Immature natural killer cell (primary cell): ENCODE measurements at regions not wholly inside any gene's neighbourhood (a gene's known extent, or its start where the extent isn't known, plus 50 kb on each side); places are given as distances from the start of the nearest gene placed in this dataset.

ENCODE experiments used
- DNase-seq, 3 donors: peaks; one replicate each; pipeline ENCODE4 v3.0.0; 2022; ENCODE audit warnings: mixed read lengths in 1 of 3
- H3K27ac Mint-ChIP-seq, 6 donors: one replicate each; pipeline ENCODE4 v1.8.0; 2020; ENCODE audit warnings: mixed read lengths in 6 of 6, mild to moderate bottlenecking in 5 of 6, inconsistent platforms in 4 of 6, moderate library complexity in 3 of 6
- H3K27me3 Mint-ChIP-seq, 3 donors: one replicate each; pipeline ENCODE4 v1.8.0; 2020 to 2021; ENCODE audit warnings: low read depth in 3 of 3, mild to moderate bottlenecking in 3 of 3, mixed read lengths in 3 of 3, moderate library complexity in 3 of 3, inconsistent platforms in 1 of 3
- H3K36me3 Mint-ChIP-seq, 3 donors: one replicate each; pipeline ENCODE4 v1.8.0; 2020; ENCODE audit warnings: mixed read lengths in 3 of 3, inconsistent platforms in 2 of 3, mild to moderate bottlenecking in 2 of 3
- H3K4me1 Mint-ChIP-seq, 2 donors: one replicate each; pipeline ENCODE4 v1.8.0; 2020; ENCODE audit warnings: inconsistent platforms in 2 of 2, mild to moderate bottlenecking in 2 of 2, mixed read lengths in 2 of 2, moderate library complexity in 1 of 2
- H3K4me3 Mint-ChIP-seq, 5 donors: one replicate each; pipeline ENCODE4 v1.8.0; 2020; ENCODE audit warnings: mild to moderate bottlenecking in 5 of 5, mixed read lengths in 5 of 5, inconsistent platforms in 3 of 5, moderate library complexity in 3 of 5
- H3K9me3 Mint-ChIP-seq, 6 donors: one replicate each; pipeline ENCODE4 v1.8.0; 2020; ENCODE audit warnings: mild to moderate bottlenecking in 6 of 6, mixed read lengths in 6 of 6, inconsistent platforms in 4 of 6, moderate library complexity in 3 of 6

GRCh38 chr3:144762091-144762490, 790.5 kb downstream of the DIPK2A start:
- peaks cover 0 to 10% (median 4%) of the 10 kb centered on the region in 6 donors for H3K9me3 Mint-ChIP-seq
- H3K36me3 Mint-ChIP-seq, result no peaks in the 10 kb centered on the region
- no peaks in the 10 kb centered on the region for H3K4me1 Mint-ChIP-seq
- DNase-seq, result no peak
- H3K27ac Mint-ChIP-seq, result no peak overlapping the region
- H3K4me3 Mint-ChIP-seq, result no peak overlapping the region
- H3K27me3 Mint-ChIP-seq, result peaks cover 0 to 3% (median 0%) of the 10 kb centered on the region in 3 donors

DNA sequence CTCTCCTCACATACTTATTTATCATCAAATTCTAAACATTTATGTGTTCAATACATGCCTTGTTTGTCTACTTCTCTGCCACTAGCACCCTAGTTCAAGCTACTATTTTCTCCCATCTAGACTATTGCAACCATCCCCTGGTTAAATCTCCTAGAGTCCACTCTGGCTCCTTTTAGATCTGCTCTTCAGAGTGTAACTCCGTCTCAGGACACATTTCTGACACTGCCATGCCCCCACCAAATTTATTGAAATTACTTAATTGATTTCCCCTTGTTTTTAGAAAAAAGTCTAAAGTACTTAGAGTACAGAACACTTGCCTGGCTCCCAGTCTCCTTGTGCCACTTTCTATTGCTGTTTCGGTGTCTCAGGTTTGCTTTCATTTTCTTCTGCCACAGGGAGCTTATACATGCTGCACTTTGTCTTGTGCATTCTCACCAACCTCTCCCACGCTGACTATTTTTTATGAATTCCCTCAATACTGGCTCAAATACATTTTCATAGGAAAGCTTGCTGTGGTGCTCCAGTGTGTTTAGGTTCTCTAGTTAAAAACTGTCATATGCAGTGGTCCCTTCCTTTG, 792.3 kb downstream of the DIPK2A start:
- Mint-ChIP-seq H3K9me3 (peaks cover 0 to 10% (median 1%) of the 10 kb centered on the region in 6 donors), H3K36me3 (no peaks in the 10 kb centered on the region), H3K27me3 (peaks cover 0 to 1% (median 0%) of the 10 kb centered on the region in 3 donors)

GRCh38 chr3:144770281-144770680, 798.7 kb downstream of the DIPK2A start:
- no peak overlapping the region for H3K27ac Mint-ChIP-seq
- DNase-seq, result no peak
- H3K27me3 Mint-ChIP-seq, result peaks cover 0 to 2% (median 0%) of the 10 kb centered on the region in 3 donors
- no peaks in the 10 kb centered on the region for H3K36me3 Mint-ChIP-seq
- H3K4me1 Mint-ChIP-seq, result no peaks in the 10 kb centered on the region
- no peak overlapping the region for H3K4me3 Mint-ChIP-seq
- peaks cover 0 to 3% (median 0%) of the 10 kb centered on the region in 6 donors for H3K9me3 Mint-ChIP-seq

More for the DNA sequence above, 792.3 kb downstream of the DIPK2A start:
- DNase-seq, result no peak
- H3K4me1 Mint-ChIP-seq, result no peaks in the 10 kb centered on the region
- no peak overlapping the region for H3K4me3 Mint-ChIP-seq
- no peak overlapping the region for H3K27ac Mint-ChIP-seq

GRCh38 chr3:144770915-144771351, 799.3 kb downstream of the DIPK2A start:
- H3K4me3 Mint-ChIP-seq, result no peak overlapping the region
- peaks cover 0 to 3% (median 0%) of the 10 kb centered on the region in 6 donors for H3K9me3 Mint-ChIP-seq
- H3K27me3 Mint-ChIP-seq, result peaks cover 0 to 2% (median 0%) of the 10 kb centered on the region in 3 donors
- DNase-seq, result no peak
- no peaks in the 10 kb centered on the region for H3K36me3 Mint-ChIP-seq
- no peak overlapping the region for H3K27ac Mint-ChIP-seq
- H3K4me1 Mint-ChIP-seq, result no peaks in the 10 kb centered on the region

DNA sequence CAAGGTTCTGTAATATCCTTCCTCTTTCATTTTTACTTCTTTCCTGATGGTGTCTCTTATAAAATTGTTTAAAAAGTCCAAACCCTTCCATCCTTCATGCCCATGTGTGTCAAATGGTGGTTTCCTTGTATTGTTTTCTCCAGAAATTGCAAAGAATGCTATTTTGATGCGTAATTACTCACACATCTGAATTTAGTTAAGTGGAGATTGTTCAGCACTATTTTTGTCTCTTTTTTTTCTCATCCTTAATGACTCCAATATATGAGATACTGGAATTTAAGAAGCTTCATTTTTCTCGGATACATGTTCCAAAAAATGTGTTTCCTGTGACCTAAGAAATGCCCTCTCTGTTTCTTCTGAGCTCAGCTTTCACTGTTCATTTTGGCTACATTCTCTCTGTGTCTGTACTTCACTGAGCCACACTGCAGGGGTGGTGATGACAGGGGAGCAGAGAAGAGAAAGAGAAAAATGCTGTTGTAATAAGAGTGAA, 799.8 kb downstream of the DIPK2A start:
- H3K27me3 Mint-ChIP-seq, result peaks cover 0 to 2% (median 0%) of the 10 kb centered on the region in 3 donors

DNA sequence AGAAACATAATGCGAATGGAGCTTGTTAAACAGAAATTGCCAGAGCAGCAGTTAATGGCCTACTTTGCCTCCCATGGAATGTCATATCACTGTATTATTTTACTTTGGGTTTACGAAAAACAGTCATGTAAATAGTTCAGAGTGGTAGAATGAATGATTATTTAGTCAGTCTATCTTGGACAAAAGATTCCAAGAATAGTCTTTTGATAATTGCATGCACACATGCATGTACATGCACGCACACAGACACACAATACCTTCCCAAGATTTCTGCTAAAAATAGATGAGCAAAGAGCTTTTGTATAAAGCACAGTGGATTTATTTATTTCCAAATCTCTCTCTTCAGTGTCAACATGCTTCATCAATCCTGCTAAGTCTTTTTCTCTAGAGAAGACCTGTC, 800.7 kb downstream of the DIPK2A start:
- Mint-ChIP-seq H3K36me3 (no peaks in the 10 kb centered on the region), H3K4me1 (no peaks in the 10 kb centered on the region), H3K9me3 (peaks cover 0 to 4% (median 0%) of the 10 kb centered on the region in 6 donors), H3K27ac (no peak overlapping the region), H3K27me3 (peaks cover 0 to 2% (median 0%) of the 10 kb centered on the region in 3 donors), H3K4me3 (no peak overlapping the region)
- no peak for DNase-seq

More for the DNA sequence above, 799.8 kb downstream of the DIPK2A start:
- H3K4me1 Mint-ChIP-seq, result no peaks in the 10 kb centered on the region
- H3K27ac Mint-ChIP-seq, result no peak overlapping the region
- H3K9me3 Mint-ChIP-seq, result peaks cover 0 to 3% (median 0%) of the 10 kb centered on the region in 6 donors
- H3K4me3 Mint-ChIP-seq, result no peak overlapping the region
- H3K36me3 Mint-ChIP-seq, result no peaks in the 10 kb centered on the region
- DNase-seq, result no peak

DNA sequence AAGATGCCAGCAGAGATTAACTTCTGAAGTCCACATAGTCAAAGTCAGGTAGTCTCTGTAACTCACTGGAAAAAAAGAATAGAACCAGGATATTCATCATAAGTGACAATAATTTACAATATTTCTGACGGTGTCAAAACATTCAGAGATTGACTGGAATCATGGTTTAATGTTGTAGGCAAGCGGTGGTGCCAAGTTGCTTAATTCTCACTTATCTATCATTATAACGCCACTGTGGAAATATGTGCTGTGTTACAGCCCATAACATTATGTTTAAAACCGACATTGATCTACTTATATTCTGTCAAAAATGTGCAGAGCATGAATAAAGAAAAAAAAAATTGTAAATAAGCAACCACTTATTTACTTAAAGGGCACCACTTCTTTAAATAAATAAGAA, 801.7 kb downstream of the DIPK2A start:
- peaks cover 0 to 2% (median 0%) of the 10 kb centered on the region in 3 donors for H3K27me3 Mint-ChIP-seq
- H3K4me1 Mint-ChIP-seq, result no peaks in the 10 kb centered on the region
- no peak overlapping the region for H3K4me3 Mint-ChIP-seq
- DNase-seq, result no peak
- H3K27ac Mint-ChIP-seq, result no peak overlapping the region
- H3K36me3 Mint-ChIP-seq, result no peaks in the 10 kb centered on the region
- peaks cover 0 to 4% (median 0%) of the 10 kb centered on the region in 6 donors for H3K9me3 Mint-ChIP-seq

GRCh38 chr3:144774897-144775296, 803.3 kb downstream of the DIPK2A start:
- no peak overlapping the region for H3K4me3 Mint-ChIP-seq
- no peak overlapping the region for H3K27ac Mint-ChIP-seq
- no peaks in the 10 kb centered on the region for H3K4me1 Mint-ChIP-seq
- no peak for DNase-seq
- H3K9me3 Mint-ChIP-seq, result peaks cover 0 to 8% (median 2%) of the 10 kb centered on the region in 6 donors
- peaks cover 0 to 2% (median 0%) of the 10 kb centered on the region in 3 donors for H3K27me3 Mint-ChIP-seq
- H3K36me3 Mint-ChIP-seq, result no peaks in the 10 kb centered on the region

DNA sequence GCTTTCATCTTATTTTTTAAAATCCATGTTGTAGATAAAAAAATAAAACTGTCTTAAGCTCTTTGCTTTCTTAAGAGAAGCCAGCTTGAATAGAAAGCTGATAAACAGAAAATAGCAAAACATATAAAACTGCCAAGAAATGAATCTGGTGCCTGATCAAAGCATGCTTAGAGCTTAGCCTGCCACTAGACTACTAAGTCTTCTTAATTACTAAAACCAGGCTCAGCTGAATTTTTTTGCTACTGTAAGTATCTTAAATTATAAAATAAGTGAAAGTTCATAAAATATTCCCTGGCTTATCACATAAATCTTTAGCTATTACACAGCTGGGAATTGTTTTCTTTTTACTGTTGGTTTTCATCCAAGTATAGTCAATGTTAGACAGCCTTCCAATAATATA, 803.9 kb downstream of the DIPK2A start:
- H3K4me3 Mint-ChIP-seq, result no peak overlapping the region

GRCh38 chr3:144777906-144778305, 806.3 kb downstream of the DIPK2A start:
- no peaks in the 10 kb centered on the region for H3K36me3 Mint-ChIP-seq
- H3K4me1 Mint-ChIP-seq, result no peaks in the 10 kb centered on the region
- no peak overlapping the region for H3K27ac Mint-ChIP-seq
- no peak for DNase-seq
- no peak overlapping the region for H3K4me3 Mint-ChIP-seq
- no peaks in the 10 kb centered on the region for H3K27me3 Mint-ChIP-seq
- H3K9me3 Mint-ChIP-seq, result peaks cover 0 to 7% (median 3%) of the 10 kb centered on the region in 6 donors

More for the DNA sequence above, 803.9 kb downstream of the DIPK2A start:
- H3K27me3 Mint-ChIP-seq, result peaks cover 0 to 2% (median 0%) of the 10 kb centered on the region in 3 donors
- no peaks in the 10 kb centered on the region for H3K36me3 Mint-ChIP-seq
- no peak overlapping the region for H3K27ac Mint-ChIP-seq
- no peak for DNase-seq
- no peaks in the 10 kb centered on the region for H3K4me1 Mint-ChIP-seq
- H3K9me3 Mint-ChIP-seq, result peaks cover 0 to 9% (median 3%) of the 10 kb centered on the region in 6 donors

DNA sequence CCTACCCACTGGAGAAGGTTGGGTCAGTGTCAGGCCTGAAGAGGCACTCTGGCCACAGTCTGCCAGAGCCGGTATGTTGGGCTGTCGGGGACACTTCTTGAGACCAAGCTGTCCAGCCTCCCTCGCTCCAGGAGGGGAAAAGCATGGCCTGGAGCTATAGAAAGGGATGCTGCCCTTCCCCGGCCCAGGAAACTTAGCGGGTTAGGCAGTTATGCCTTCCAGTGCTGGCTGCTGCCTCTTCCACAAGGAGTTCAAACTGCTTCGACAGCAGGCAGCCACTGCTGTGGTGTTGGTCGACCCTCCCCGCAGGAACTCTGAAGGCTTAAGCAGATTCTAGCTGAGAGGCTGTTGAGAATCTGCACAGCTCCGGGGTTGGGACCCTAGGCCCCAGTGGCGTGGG, 819.4 kb downstream of the DIPK2A start:
- Mint-ChIP-seq H3K27ac (no peak overlapping the region), H3K27me3 (no peaks in the 10 kb centered on the region), H3K36me3 (no peaks in the 10 kb centered on the region), H3K4me3 (no peak overlapping the region), H3K4me1 (no peaks in the 10 kb centered on the region), H3K9me3 (peaks cover 0 to 15% (median 5%) of the 10 kb centered on the region in 6 donors)
- no peak for DNase-seq

DNA sequence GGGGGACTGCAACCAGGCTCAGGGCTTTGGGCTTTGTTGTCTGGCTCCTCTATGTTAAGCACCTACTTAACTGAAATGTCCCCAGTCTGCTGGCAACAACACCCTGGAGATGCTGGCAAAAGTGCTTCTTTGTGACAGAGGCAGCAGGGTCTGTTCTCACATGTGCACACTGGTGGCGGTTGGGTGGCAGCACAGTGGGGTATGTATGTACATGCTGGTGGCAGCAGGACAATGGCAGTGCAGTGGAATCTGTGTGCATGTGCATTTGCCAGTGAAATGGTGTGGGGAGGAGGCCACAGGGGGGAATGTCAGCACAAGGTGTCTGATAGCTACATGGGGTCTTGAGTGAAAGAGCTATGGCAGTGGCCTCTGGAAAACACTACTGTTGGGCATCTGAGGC, 830.3 kb downstream of the DIPK2A start:
- H3K4me3 Mint-ChIP-seq, result no peak overlapping the region
- no peaks in the 10 kb centered on the region for H3K36me3 Mint-ChIP-seq

DNA sequence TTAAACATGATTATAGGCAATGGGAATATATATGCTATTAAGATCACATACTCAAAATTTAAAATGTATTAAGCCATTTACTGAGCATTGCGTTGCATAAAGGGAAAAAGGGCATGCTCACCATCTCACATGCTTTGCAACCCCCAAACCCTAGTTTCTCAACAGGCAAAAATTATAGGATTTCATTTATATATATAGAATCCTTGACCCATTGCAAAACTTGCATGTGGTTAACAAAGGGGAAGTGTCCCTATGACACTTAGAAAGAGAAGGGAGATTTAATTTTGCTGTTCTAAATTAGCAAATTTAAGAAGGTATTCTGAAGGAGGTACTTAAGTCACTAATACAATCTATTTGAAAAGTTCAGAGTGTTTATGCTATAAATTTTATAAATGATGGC, 837.8 kb downstream of the DIPK2A start:
- Mint-ChIP-seq H3K27ac (no peak overlapping the region), H3K4me3 (no peak overlapping the region), H3K36me3 (no peaks in the 10 kb centered on the region), H3K9me3 (peaks cover 2 to 24% (median 7%) of the 10 kb centered on the region in 6 donors), H3K4me1 (no peaks in the 10 kb centered on the region), H3K27me3 (no peaks in the 10 kb centered on the region)
- no peak for DNase-seq

More for the DNA sequence above, 830.3 kb downstream of the DIPK2A start:
- DNase-seq, result no peak
- no peaks in the 10 kb centered on the region for H3K27me3 Mint-ChIP-seq
- H3K4me1 Mint-ChIP-seq, result no peaks in the 10 kb centered on the region
- peaks cover 0 to 23% (median 9%) of the 10 kb centered on the region in 6 donors for H3K9me3 Mint-ChIP-seq
- H3K27ac Mint-ChIP-seq, result no peak overlapping the region

GRCh38 chr3:144810160-144810559, 838.5 kb downstream of the DIPK2A start:
- Mint-ChIP-seq H3K36me3 (no peaks in the 10 kb centered on the region), H3K27me3 (no peaks in the 10 kb centered on the region), H3K4me3 (no peak overlapping the region), H3K27ac (no peak overlapping the region), H3K9me3 (peaks cover under 1 to 23% (median 5%) of the 10 kb centered on the region in 6 donors), H3K4me1 (no peaks in the 10 kb centered on the region)
- DNase-seq, result no peak

DNA sequence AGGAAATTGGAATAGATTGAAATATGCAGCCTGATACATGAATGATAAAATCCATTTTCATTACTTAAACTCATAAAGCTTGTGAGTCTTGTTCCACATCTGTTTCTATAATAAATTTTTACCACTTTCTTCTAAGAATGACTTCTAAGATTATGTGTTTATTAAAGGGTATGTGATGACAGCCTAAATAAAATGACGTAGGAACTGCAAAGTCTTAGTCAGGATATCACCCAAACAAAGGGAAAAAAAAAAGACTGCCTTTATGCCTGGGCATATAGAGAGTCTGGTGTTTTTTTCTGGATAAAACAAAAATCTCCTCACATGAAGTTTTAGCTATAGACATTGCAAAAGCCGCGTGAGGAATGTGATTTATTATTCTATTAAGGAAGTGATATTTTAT, 844.0 kb downstream of the DIPK2A start:
- DNase-seq, result no peak
- Mint-ChIP-seq H3K9me3 (peaks cover 0 to 15% (median 4%) of the 10 kb centered on the region in 6 donors), H3K27ac (no peak overlapping the region), H3K36me3 (no peaks in the 10 kb centered on the region), H3K27me3 (no peaks in the 10 kb centered on the region), H3K4me1 (no peaks in the 10 kb centered on the region), H3K4me3 (no peak overlapping the region)
